Activated T-cell treated with anti-CD3 and anti-CD28 coated beads, Interleukin-2, amount 50 U/mL, for 72 hours (primary cell): ENCODE measurements at regions not wholly inside any gene's neighbourhood (a gene's known extent, or its start where the extent isn't known, plus 50 kb on each side); places are given as distances from the start of the nearest gene placed in this dataset.

ENCODE experiments used
- ATAC-seq, 2 donors: fragments of 150-1000 bp; cut with Tn5 transposase; replicated peaks in 1 of 2; 2 replicates each; pipeline ENCODE4 v1.10.0; 2021; ENCODE audit warnings: moderate library complexity in 2 of 2, mild to moderate bottlenecking in 1 of 2
- DNase-seq, 2 donors: peaks; one replicate each; pipeline ENCODE4 v3.0.0; 2021 to 2022; ENCODE audit warnings: mixed read lengths in 1 of 2
- H3K27ac Mint-ChIP-seq: one replicate; pipeline ENCODE4 v1.8.0; 2022; ENCODE audit warnings: mild to moderate bottlenecking, moderate library complexity, mixed read lengths
- H3K27me3 Mint-ChIP-seq: one replicate; pipeline ENCODE4 v1.8.0; 2022; ENCODE audit warnings: low read depth, mixed read lengths
- H3K36me3 Mint-ChIP-seq, 2 donors: one replicate each; pipeline ENCODE4 v1.8.0; 2022; ENCODE audit warnings: mixed read lengths in 2 of 2, mild to moderate bottlenecking in 1 of 2; ENCODE audit not compliant: insufficient read depth in 2 of 2
- H3K4me1 Mint-ChIP-seq: one replicate; pipeline ENCODE4 v1.8.0; 2022; ENCODE audit warnings: low read depth, mixed read lengths
- H3K4me3 Mint-ChIP-seq, 2 donors: one replicate each; pipeline ENCODE4 v1.8.0; 2022; ENCODE audit warnings: mild to moderate bottlenecking in 2 of 2, mixed read lengths in 2 of 2, moderate library complexity in 2 of 2
- H3K9me3 Mint-ChIP-seq, 2 donors: one replicate each; pipeline ENCODE4 v1.8.0; 2022; ENCODE audit warnings: mixed read lengths in 2 of 2

DNA sequence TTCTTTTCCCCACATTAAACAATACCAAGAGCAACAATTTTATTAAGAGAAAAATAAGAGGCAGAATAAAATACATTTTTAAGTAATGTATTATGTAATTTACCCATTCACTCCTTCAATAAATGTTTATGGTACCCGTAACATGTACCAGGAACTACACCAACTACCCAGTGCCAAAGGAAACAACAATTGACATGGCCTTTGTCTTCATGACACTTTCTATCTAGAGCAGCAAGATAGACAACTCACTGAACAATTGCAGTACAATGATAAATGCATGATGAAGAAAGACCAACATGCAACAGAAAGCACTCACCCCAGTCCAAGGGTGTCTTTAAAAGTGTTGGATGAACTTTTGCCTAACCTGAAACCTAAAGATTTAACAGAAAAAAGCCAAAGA is 493.8 kb downstream of the IGSF11 start:
- Mint-ChIP-seq H3K27ac (no peak overlapping the region), H3K4me1 (no peaks in the 10 kb centered on the region), H3K9me3 (peaks cover 6 to 7% of the 10 kb centered on the region in 2 donors), H3K27me3 (no peaks in the 10 kb centered on the region), H3K36me3 (no peaks in the 10 kb centered on the region), H3K4me3 (no peak overlapping the region)
- no peak for DNase-seq
- ATAC-seq, result no peak

DNA sequence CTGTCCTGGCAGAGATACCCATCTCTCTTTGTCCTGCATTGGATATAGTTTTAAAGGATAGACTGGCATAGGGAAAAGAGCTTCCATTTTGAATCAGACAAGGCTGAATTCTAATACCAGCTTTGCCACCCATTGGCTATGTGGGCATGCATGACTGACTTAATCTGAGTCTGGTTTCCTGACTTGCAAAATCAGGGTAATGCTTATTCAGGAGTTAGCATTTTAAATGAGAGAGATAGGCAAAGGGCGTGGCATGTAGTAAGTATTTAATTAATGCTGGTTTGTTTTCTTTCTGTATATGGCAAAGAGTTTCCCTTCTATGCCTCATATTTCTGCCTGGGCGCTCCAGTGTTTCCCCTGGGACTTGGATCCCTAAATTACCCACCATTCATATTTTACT is 492.9 kb downstream of the IGSF11 start:
- H3K27ac Mint-ChIP-seq, result no peak overlapping the region
- H3K9me3 Mint-ChIP-seq, result peaks cover 6 to 7% of the 10 kb centered on the region in 2 donors
- ATAC-seq (no peak), DNase-seq (no peak)
- no peaks in the 10 kb centered on the region for H3K4me1 Mint-ChIP-seq
- H3K36me3 Mint-ChIP-seq, result no peaks in the 10 kb centered on the region
- no peaks in the 10 kb centered on the region for H3K27me3 Mint-ChIP-seq
- H3K4me3 Mint-ChIP-seq, result no peak overlapping the region

DNA sequence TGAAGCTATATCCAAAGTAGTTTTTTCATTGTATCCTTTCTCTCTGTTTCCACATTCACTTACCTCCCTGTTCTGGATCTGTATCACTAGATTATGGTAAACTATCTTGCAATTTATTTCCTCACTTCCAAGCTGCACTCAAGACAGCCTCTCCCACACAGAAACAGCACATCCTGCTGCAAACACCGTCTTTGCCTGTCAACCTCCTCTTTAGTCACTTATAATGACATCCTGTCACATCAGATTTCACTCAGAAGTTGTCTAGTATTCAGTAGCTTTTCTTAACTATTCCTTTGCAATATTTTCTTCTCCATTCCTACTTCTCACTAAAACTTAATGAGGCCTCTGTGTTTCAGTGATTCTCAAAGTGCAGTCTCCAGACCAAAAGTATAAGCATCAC is 490.8 kb downstream of the IGSF11 start:
- ATAC-seq, result no peak
- no peak overlapping the region for H3K27ac Mint-ChIP-seq

DNA sequence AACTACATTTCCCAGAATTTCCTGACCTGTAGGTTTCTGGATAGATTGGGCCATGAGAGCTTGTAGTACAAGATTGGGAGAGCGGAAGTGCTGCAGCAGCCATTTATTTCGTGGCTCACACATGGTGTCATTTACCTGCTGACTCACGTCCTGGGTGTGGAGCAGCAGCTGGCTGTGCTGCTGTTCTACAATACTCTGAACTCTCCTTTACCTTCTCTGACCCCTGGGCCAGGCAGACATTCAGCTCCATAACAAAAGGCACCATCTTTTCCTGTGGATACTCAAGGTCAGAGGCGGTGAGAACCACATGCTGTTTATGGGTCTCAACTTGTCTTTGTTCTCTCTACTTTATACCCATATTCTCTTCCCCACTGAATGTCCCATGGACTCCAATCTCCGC is 490.2 kb downstream of the IGSF11 start:
- Mint-ChIP-seq H3K9me3 (peaks cover 3 to 6% of the 10 kb centered on the region in 2 donors), H3K27ac (no peak overlapping the region), H3K4me3 (no peak overlapping the region), H3K4me1 (no peaks in the 10 kb centered on the region), H3K27me3 (no peaks in the 10 kb centered on the region), H3K36me3 (no peaks in the 10 kb centered on the region)
- DNase-seq (no peak), ATAC-seq (no peak)

More for the DNA sequence above, 490.8 kb downstream of the IGSF11 start:
- H3K36me3 Mint-ChIP-seq, result no peaks in the 10 kb centered on the region
- H3K4me3 Mint-ChIP-seq, result no peak overlapping the region
- DNase-seq, result no peak
- no peaks in the 10 kb centered on the region for H3K27me3 Mint-ChIP-seq
- H3K9me3 Mint-ChIP-seq, result peaks cover 3 to 6% of the 10 kb centered on the region in 2 donors
- H3K4me1 Mint-ChIP-seq, result no peaks in the 10 kb centered on the region

DNA sequence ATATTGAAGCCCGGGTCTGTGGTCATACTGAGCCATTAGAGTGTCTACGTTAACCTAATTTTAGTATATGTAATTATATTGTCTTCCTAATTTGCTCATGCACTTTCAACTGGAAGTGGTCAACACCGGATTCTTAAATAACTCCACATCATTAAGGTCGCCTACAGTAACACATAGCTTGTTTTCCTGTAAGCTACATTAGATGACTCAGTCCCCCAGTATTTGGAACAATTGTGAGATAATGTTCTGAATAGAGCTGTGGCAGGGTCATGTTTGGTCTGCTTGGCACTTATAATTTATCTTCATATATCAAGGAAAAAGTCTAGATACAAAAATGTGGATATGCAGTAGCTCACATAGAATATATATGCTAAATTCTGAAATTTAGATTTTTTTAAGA is 486.2 kb downstream of the IGSF11 start:
- ATAC-seq, result no peak
- H3K9me3 Mint-ChIP-seq, result peaks cover 3 to 6% of the 10 kb centered on the region in 2 donors

DNA sequence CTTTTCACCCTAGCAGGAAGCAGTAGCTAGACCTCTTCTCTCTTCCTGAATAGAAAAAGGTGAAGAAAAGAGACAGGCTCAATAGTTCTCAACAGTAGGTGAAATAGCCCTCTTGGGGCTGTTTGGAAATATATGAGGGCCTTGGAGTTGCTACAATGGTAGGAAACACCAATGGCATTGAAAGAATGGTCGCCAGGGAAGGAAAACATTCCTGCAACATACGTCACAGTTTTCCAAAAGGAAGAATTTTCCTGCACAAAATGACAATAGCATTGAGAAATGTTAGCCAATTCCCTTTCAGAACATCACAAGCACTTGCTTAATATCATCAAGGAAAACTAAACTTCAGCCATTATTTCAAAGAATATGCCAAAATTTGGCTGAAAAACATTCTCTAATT is 484.5 kb downstream of the IGSF11 start:
- Mint-ChIP-seq H3K9me3 (peaks cover under 1 to 2% of the 10 kb centered on the region in 2 donors), H3K27me3 (no peaks in the 10 kb centered on the region), H3K36me3 (no peaks in the 10 kb centered on the region), H3K4me1 (no peaks in the 10 kb centered on the region), H3K4me3 (no peak overlapping the region), H3K27ac (no peak overlapping the region)
- DNase-seq (no peak), ATAC-seq (no peak)

More for the DNA sequence above, 486.2 kb downstream of the IGSF11 start:
- Mint-ChIP-seq H3K36me3 (no peaks in the 10 kb centered on the region), H3K4me3 (no peak overlapping the region), H3K27ac (no peak overlapping the region), H3K27me3 (no peaks in the 10 kb centered on the region), H3K4me1 (no peaks in the 10 kb centered on the region)
- no peak for DNase-seq

DNA sequence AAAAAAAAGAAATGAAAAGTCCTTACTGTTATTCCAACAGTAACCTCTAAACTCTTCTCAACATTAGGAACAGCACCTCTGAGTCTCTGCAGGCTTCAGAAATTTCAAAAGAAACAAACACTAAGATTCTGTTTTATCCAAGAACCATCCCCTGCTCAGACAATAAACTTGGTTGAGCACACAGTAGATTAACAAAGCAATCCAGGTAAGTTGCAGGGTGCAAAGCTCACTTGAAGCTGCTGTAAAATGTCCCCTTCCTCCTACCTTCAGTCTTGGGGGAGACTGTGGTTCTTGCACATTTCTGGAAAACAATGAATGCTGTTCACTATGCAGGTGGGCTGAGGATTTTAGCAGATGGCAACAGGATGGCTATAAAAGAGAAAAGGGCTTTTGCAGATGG is 484.1 kb downstream of the IGSF11 start:
- Mint-ChIP-seq H3K9me3 (peaks cover 0 to 2% of the 10 kb centered on the region in 2 donors), H3K4me1 (no peaks in the 10 kb centered on the region), H3K27ac (no peak overlapping the region), H3K27me3 (no peaks in the 10 kb centered on the region), H3K36me3 (no peaks in the 10 kb centered on the region), H3K4me3 (no peak overlapping the region)
- DNase-seq, result no peak
- no peak for ATAC-seq

DNA sequence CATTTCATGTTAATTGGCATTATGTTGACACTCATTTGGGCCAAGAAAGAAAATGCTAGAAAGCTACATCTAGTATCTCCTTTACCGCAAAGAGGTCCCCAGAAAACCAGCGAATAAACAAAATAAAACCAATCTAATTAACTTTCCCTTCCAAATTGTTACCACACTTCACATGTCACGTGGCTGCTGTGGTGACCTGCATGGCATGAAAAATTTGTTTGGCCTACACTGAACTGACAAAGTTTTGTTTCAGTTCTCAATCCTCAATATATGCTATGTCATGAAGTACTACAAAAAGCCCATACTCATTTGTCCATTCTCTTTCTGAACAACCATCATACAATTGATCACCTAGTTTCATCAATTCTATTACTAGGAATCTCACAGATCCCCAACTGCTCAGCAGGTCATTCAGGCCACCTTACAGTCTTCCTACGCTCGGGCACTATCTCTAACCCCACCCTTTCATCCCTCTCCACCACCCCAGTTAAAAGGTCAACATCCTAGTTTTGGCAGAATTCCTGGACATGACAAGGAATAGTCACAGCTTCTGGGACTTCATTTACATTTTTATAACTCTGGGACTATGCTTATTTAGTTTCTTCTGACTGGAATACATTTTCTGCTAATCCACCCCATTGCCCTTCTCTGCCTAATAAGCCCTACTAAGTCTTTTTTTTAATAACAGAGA is 480.4 kb downstream of the IGSF11 start:
- no peaks in the 10 kb centered on the region for H3K27me3 Mint-ChIP-seq
- DNase-seq (no peak), ATAC-seq (no peak)
- no peak overlapping the region for H3K4me3 Mint-ChIP-seq
- H3K9me3 Mint-ChIP-seq, result peaks cover 0 to 2% of the 10 kb centered on the region in 2 donors
- no peaks in the 10 kb centered on the region for H3K4me1 Mint-ChIP-seq
- H3K36me3 Mint-ChIP-seq, result no peaks in the 10 kb centered on the region
- no peak overlapping the region for H3K27ac Mint-ChIP-seq

DNA sequence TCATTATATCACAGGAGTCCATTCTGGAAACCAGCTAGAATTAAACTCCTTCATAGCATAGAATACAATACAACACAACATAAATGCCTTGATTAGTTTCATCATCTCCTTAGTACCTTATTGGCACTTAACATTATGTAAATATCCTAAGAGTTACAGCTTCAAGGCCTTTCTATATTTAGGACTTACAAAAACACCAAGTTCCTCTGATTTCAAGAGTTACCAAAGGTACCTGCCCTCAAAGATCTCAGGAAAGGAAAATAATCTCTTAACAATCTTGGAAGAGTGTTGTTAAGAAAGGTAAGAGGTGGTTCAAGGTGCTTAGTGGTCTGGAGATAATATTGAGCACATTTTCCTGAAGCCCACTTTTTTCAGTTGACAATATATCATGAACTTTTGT is 477.7 kb downstream of the IGSF11 start:
- H3K36me3 Mint-ChIP-seq, result no peaks in the 10 kb centered on the region
- H3K4me1 Mint-ChIP-seq, result no peaks in the 10 kb centered on the region
- H3K4me3 Mint-ChIP-seq, result no peak overlapping the region
- no peaks in the 10 kb centered on the region for H3K27me3 Mint-ChIP-seq
- no peak overlapping the region for H3K27ac Mint-ChIP-seq
- DNase-seq, result no peak
- no peak for ATAC-seq
- H3K9me3 Mint-ChIP-seq, result peaks cover 2 to 4% of the 10 kb centered on the region in 2 donors

DNA sequence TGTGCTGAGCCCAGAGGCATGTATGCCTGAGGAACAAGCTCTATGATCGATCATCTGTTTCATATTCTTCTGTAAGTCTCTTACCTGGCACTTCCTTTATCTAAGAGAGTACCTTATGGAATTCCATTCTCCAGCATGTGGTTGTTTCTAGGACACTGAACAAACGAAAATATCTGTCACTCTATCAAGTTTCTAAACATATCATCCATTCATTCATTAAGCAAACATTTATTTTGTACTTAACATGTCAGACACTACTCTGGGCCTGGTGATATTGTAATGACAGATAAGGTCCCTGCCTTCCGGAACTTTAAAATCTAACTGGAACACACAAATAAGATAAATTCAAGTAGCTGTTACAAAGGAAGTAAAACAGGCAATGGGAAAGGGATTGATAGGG is 477.1 kb downstream of the IGSF11 start:
- no peak for DNase-seq
- Mint-ChIP-seq H3K4me3 (no peak overlapping the region), H3K4me1 (no peaks in the 10 kb centered on the region), H3K36me3 (peaks cover 0 to 1% of the 10 kb centered on the region in 2 donors), H3K27me3 (no peaks in the 10 kb centered on the region), H3K9me3 (peaks cover 0 to 5% of the 10 kb centered on the region in 2 donors), H3K27ac (no peak overlapping the region)
- ATAC-seq, result no peak

DNA sequence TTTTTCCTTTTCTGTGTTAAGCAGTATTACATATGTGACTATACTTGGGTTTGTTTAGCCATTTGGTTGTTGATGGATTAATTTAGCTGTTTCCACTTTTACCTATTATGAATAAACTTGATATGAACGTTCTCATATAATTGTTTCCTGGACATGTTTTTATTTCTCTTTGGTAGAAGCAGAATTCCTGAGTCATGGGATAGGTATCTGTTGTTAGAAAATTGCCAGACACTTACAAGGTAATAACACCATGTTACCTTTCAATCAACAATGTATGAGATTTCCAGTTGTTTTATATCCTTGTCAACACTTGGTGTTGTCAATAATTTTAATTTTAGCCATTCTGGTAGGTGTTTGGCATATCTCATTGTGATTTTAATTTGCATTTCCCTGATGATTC is 475.4 kb downstream of the IGSF11 start:
- no peak overlapping the region for H3K4me3 Mint-ChIP-seq
- no peaks in the 10 kb centered on the region for H3K27me3 Mint-ChIP-seq
- peaks cover 0 to 5% of the 10 kb centered on the region in 2 donors for H3K9me3 Mint-ChIP-seq
- peaks cover 0 to 1% of the 10 kb centered on the region in 2 donors for H3K36me3 Mint-ChIP-seq
- no peaks in the 10 kb centered on the region for H3K4me1 Mint-ChIP-seq
- no peak for DNase-seq
- no peak overlapping the region for H3K27ac Mint-ChIP-seq
- no peak for ATAC-seq

DNA sequence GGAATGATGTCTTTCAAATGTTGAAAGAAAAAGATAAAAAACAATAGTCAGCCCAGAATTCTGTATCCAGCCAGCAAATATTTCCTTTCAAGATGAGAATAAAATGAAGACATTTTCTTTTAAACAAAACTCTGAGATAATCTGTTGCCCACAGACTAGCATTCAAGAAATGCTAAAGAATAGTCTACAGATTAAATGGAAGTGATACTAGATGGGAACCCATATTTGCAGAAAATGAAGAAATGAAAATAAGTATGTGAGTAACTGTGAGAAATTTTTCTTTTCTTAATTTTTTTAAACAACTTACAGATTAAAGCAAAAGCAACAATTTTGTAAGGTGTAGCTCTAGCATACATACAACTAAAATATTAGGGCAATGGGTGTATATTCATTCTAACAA is 469.8 kb downstream of the IGSF11 start:
- Mint-ChIP-seq H3K27ac (no peak overlapping the region), H3K36me3 (peaks cover 0 to 3% of the 10 kb centered on the region in 2 donors), H3K9me3 (peaks cover 0 to 13% of the 10 kb centered on the region in 2 donors), H3K27me3 (no peaks in the 10 kb centered on the region), H3K4me3 (no peak overlapping the region), H3K4me1 (no peaks in the 10 kb centered on the region)
- ATAC-seq (no peak), DNase-seq (no peak)

DNA sequence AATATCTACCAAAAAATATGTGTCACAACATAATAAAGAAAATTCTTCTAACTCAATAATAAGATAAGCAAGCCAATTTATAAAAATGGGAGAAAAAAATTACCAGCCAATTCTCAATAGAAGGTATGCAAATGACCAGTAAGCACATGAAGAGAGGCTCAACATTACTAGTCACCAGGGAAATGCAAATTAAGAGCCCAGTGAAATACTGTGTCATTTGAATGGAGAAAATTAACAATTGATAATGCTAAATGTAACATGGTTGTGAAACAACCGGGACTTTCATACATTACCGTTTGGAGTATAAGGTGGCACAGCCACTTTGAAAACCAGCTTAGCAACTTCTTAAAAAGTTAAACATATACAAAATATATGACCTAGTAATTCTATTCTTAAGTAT is 460.7 kb downstream of the IGSF11 start:
- Mint-ChIP-seq H3K9me3 (peaks cover 2 to 3% of the 10 kb centered on the region in 2 donors), H3K27ac (no peak overlapping the region), H3K36me3 (no peaks in the 10 kb centered on the region), H3K27me3 (no peaks in the 10 kb centered on the region), H3K4me3 (no peak overlapping the region), H3K4me1 (no peaks in the 10 kb centered on the region)
- no peak for DNase-seq
- no peak for ATAC-seq

DNA sequence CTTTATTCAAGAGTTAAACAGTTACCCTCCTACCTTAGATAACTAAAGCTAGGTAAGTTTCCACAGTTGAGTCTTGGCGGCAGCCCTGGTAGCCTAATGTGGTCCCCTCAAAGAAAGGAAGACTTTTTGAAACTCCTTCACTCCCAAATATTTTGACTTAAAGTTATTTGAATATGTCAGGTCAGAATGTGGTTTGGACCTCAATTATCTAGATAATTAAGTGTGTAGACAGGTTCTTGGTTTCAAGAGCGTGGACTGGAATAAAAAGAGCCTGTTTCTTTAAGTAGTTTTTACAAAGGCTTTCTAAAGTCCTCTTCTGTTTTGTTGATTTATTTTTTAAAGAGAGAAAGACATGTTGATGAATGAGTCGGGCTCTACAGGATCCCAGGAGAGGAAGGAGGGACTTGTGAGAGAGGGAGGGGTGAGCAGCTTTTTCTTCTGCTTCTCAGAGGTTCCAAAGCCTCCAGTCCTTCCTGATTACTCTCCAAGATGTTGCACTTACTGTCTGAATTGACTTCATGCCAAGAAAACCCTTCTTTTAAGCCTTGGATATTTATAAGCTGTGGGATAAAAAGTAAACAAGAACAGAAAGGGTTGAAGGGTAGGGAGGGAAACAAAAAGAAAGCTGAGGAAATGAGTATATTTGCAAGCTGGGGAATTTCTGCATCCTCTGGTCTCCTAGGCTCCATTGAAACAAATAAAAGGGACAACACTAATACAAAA is 457.4 kb downstream of the IGSF11 start:
- Mint-ChIP-seq H3K36me3 (no peaks in the 10 kb centered on the region), H3K4me1 (no peaks in the 10 kb centered on the region), H3K4me3 (no peak overlapping the region), H3K27me3 (no peaks in the 10 kb centered on the region), H3K27ac (no peak overlapping the region), H3K9me3 (no peaks in the 10 kb centered on the region)
- ATAC-seq (no peak), DNase-seq (no peak)
